HL-60 (cell line): ENCODE measurements at regions not wholly inside any gene's neighbourhood (a gene's known extent, or its start where the extent isn't known, plus 50 kb on each side); places are given as distances from the start of the nearest gene placed in this dataset.

Experiments
- SPI1 ChIP-seq: IDR thresholded peaks from 2 replicates; pipeline ENCODE4 v1.6.1; 2012; ENCODE audit warnings: low read depth, mild to moderate bottlenecking, borderline replicate concordance
- TF ChIP-seq, protein P1 (sequence below): IDR thresholded peaks from one replicate; pipeline ENCODE4 v1.5.1; 2011; ENCODE audit warnings: low read length, control low read depth, inconsistent platforms; ENCODE audit not compliant: insufficient read depth

DNA sequence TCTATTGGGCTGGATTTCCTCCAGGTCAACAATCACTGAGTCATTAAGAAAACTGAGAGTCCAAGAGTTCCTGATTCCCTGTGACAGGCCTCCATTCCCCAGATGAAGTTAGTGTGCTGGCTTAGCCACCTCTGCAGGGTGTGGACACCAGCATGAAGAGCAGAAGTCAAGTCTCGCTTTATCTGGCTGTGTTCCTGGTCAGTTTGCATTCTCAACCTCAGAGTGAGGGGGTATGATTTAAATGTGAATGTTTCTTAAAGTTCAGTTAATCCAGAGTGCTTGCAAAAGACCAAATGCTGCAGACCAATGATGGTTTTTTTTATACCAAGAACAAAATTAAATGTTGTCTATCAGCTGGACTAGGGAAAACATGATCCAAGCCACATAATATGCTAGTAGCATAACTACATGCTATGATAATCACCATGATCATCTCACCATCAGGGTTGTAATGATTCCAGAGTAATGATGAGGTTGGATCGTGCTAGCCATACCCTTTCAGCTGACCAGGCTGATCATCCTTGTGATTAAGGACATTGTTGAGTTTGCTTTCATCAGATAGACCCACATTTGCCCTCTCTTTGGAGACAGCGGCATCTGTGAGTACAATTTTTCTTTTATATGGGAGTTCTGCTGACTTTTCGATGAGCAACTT, 145.8 kb upstream of the ARHGAP20 start:
- TF ChIP-seq, protein P1, sequence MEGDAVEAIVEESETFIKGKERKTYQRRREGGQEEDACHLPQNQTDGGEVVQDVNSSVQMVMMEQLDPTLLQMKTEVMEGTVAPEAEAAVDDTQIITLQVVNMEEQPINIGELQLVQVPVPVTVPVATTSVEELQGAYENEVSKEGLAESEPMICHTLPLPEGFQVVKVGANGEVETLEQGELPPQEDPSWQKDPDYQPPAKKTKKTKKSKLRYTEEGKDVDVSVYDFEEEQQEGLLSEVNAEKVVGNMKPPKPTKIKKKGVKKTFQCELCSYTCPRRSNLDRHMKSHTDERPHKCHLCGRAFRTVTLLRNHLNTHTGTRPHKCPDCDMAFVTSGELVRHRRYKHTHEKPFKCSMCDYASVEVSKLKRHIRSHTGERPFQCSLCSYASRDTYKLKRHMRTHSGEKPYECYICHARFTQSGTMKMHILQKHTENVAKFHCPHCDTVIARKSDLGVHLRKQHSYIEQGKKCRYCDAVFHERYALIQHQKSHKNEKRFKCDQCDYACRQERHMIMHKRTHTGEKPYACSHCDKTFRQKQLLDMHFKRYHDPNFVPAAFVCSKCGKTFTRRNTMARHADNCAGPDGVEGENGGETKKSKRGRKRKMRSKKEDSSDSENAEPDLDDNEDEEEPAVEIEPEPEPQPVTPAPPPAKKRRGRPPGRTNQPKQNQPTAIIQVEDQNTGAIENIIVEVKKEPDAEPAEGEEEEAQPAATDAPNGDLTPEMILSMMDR: no peak
- no peak for TF ChIP-seq SPI1
